ENCODE measurements at regions not wholly inside any gene's neighbourhood (a gene's known extent, or its start where the extent isn't known, plus 50 kb on each side); places are given as distances from the start of the nearest gene placed in this dataset.
A peak's percentile ranks its signal among the peaks of the same experiment; 100 is the strongest.
"Not testable (repeated sequence)": the region's sequence is repeated elsewhere in the genome, so short reads cannot be mapped to it uniquely, and the experiment has no call there.

GRCh38 chr10:6704896-6705295 is 124.8 kb upstream of the PRKCQ start:
- Histone ChIP-seq H3K23ac (ENCODE audit: low read length in 2 of 2) (no peak overlapping the region), H2BK12ac (ENCODE audit: low read length in 2 of 2) (no peak overlapping the region), H3K4ac (ENCODE audit: low read depth in 1 of 2, low read length in 2 of 2) (no peak overlapping the region)

GRCh38 chr10:6702833-6703232 is 122.8 kb upstream of the PRKCQ start:
- H3K27ac ChIP-seq (ENCODE audit: low read length, poor library complexity, severe bottlenecking); H3K4ac ChIP-seq (ENCODE audit: low read depth in 1 of 2, low read length in 2 of 2); H3K18ac ChIP-seq (ENCODE audit: low read depth in 1 of 2, low read length in 2 of 2); H3K14ac ChIP-seq (ENCODE audit: low read length in 2 of 2); H4K8ac ChIP-seq (ENCODE audit: low read length); H3K9ac ChIP-seq (ENCODE audit: low read length); H3K23ac ChIP-seq (ENCODE audit: low read length in 2 of 2); H3K4me3 ChIP-seq (ENCODE audit: insufficient read depth in 1 of 2, low read depth in 1 of 2, low read length in 2 of 2); H4K91ac ChIP-seq (ENCODE audit: low read length); DNase-seq; H2BK15ac ChIP-seq (ENCODE audit: low read depth, poor library complexity, severe bottlenecking); H2AFZ ChIP-seq (ENCODE audit: low read depth, low read length); H2BK5ac ChIP-seq (ENCODE audit: low read depth, low read length, poor library complexity, severe bottlenecking); H3K9me3 ChIP-seq (ENCODE audit: control insufficient read depth, low read length); H3K27me3 ChIP-seq (ENCODE audit: control insufficient read depth in 1 of 2, insufficient read depth in 1 of 2, low read length in 2 of 2); H3K4me1 ChIP-seq (ENCODE audit: control insufficient read depth, insufficient read depth, low read depth, low read length); H2AK5ac ChIP-seq (ENCODE audit: low read length, severe bottlenecking); H2BK120ac ChIP-seq (ENCODE audit: low read depth, low read length); H3K79me1 ChIP-seq (replicated peaks; ENCODE audit: low read length, poor library complexity, severe bottlenecking); H3K4me2 ChIP-seq (ENCODE audit: low read length, poor library complexity, severe bottlenecking); H2BK12ac ChIP-seq (ENCODE audit: low read length in 2 of 2); H3K36me3 ChIP-seq (ENCODE audit: control insufficient read depth in 1 of 2, insufficient read depth in 2 of 2, low read depth in 1 of 2, low read length in 2 of 2): not testable (repeated sequence)
- no CpG with 5 or more reads among the region's 2 CpGs for WGBS

More at GRCh38 chr10:6704896-6705295, 124.8 kb upstream of the PRKCQ start:
- H3K9me3 ChIP-seq (ENCODE audit: control insufficient read depth, low read length) = no peaks in the 10 kb centered on the region
- peaks cover 0 to 4% of the 10 kb centered on the region in 2 experiments for H3K27me3 ChIP-seq (ENCODE audit: control insufficient read depth in 1 of 2, insufficient read depth in 1 of 2, low read length in 2 of 2)
- no peak overlapping the region for H3K9ac ChIP-seq (ENCODE audit: low read length)
- H3K79me1 ChIP-seq (replicated peaks; ENCODE audit: low read length, poor library complexity, severe bottlenecking) = no peaks in the 10 kb centered on the region
- H3K14ac ChIP-seq (ENCODE audit: low read length in 2 of 2) = no peak overlapping the region
- H3K27ac ChIP-seq (ENCODE audit: low read length, poor library complexity, severe bottlenecking) = no peak overlapping the region
- H4K91ac ChIP-seq (ENCODE audit: low read length) = no peak overlapping the region
- WGBS = no CpG with 5 or more reads among the region's 1 CpG
- no peak overlapping the region for H3K18ac ChIP-seq (ENCODE audit: low read depth in 1 of 2, low read length in 2 of 2)
- no peak overlapping the region for H3K4me3 ChIP-seq (ENCODE audit: insufficient read depth in 1 of 2, low read depth in 1 of 2, low read length in 2 of 2)
- H3K4me1 ChIP-seq (ENCODE audit: control insufficient read depth, insufficient read depth, low read depth, low read length) = no peaks in the 10 kb centered on the region
- no peak overlapping the region for H2BK5ac ChIP-seq (ENCODE audit: low read depth, low read length, poor library complexity, severe bottlenecking)
- H2BK120ac ChIP-seq (ENCODE audit: low read depth, low read length) = no peak overlapping the region
- no peak overlapping the region for H3K4me2 ChIP-seq (ENCODE audit: low read length, poor library complexity, severe bottlenecking)
- no peak overlapping the region for H4K8ac ChIP-seq (ENCODE audit: low read length)
- H2AK5ac ChIP-seq (ENCODE audit: low read length, severe bottlenecking) = no peak overlapping the region
- no peak overlapping the region for H2AFZ ChIP-seq (ENCODE audit: low read depth, low read length)
- no peak overlapping the region for H2BK15ac ChIP-seq (ENCODE audit: low read depth, poor library complexity, severe bottlenecking)
- DNase-seq = no peak
- H3K36me3 ChIP-seq (ENCODE audit: control insufficient read depth in 1 of 2, insufficient read depth in 2 of 2, low read depth in 1 of 2, low read length in 2 of 2) = no peaks in the 10 kb centered on the region

- H3K9ac ChIP-seq (ENCODE audit: low read length) = no peak overlapping the region
- 93% methylated on average over 7 of the region's 7 CpGs for WGBS
Observed at GRCh38 chr10:6702030-6702429, 122.0 kb upstream of the PRKCQ start.

GRCh38 chr10:6701289-6701688 is 121.2 kb upstream of the PRKCQ start:
- H4K91ac ChIP-seq (ENCODE audit: low read length) = no peak overlapping the region
- 92% methylated on average over 7 of the region's 7 CpGs for WGBS
- H3K79me1 ChIP-seq (replicated peaks; ENCODE audit: low read length, poor library complexity, severe bottlenecking) = no peaks in the 10 kb centered on the region

More at GRCh38 chr10:6702030-6702429, 122.0 kb upstream of the PRKCQ start:
- Histone ChIP-seq H2AFZ (ENCODE audit: low read depth, low read length) (no peak overlapping the region), H3K18ac (ENCODE audit: low read depth in 1 of 2, low read length in 2 of 2) (no peak overlapping the region), H3K9me3 (ENCODE audit: control insufficient read depth, low read length) (no peaks in the 10 kb centered on the region), H3K4me3 (ENCODE audit: insufficient read depth in 1 of 2, low read depth in 1 of 2, low read length in 2 of 2) (no peak overlapping the region), H3K4me2 (ENCODE audit: low read length, poor library complexity, severe bottlenecking) (no peak overlapping the region), H2BK15ac (ENCODE audit: low read depth, poor library complexity, severe bottlenecking) (no peak overlapping the region), H3K4ac (ENCODE audit: low read depth in 1 of 2, low read length in 2 of 2) (no peak overlapping the region), H4K91ac (ENCODE audit: low read length) (no peak overlapping the region), H3K27ac (ENCODE audit: low read length, poor library complexity, severe bottlenecking) (no peak overlapping the region), H4K8ac (ENCODE audit: low read length) (no peak overlapping the region), H2BK12ac (ENCODE audit: low read length in 2 of 2) (no peak overlapping the region), H3K79me1 (replicated peaks; ENCODE audit: low read length, poor library complexity, severe bottlenecking) (no peaks in the 10 kb centered on the region), H3K14ac (ENCODE audit: low read length in 2 of 2) (no peak overlapping the region), H2AK5ac (ENCODE audit: low read length, severe bottlenecking) (no peak overlapping the region), H3K23ac (ENCODE audit: low read length in 2 of 2) (no peak overlapping the region), H3K27me3 (ENCODE audit: control insufficient read depth in 1 of 2, insufficient read depth in 1 of 2, low read length in 2 of 2) (no peaks in the 10 kb centered on the region), H2BK5ac (ENCODE audit: low read depth, low read length, poor library complexity, severe bottlenecking) (no peak overlapping the region), H2BK120ac (ENCODE audit: low read depth, low read length) (no peak overlapping the region), H3K4me1 (ENCODE audit: control insufficient read depth, insufficient read depth, low read depth, low read length) (no peaks in the 10 kb centered on the region), H3K36me3 (ENCODE audit: control insufficient read depth in 1 of 2, insufficient read depth in 2 of 2, low read depth in 1 of 2, low read length in 2 of 2) (no peaks in the 10 kb centered on the region)
- no peak for DNase-seq

More at GRCh38 chr10:6701289-6701688, 121.2 kb upstream of the PRKCQ start:
- no peak for DNase-seq
- Histone ChIP-seq H3K4me2 (ENCODE audit: low read length, poor library complexity, severe bottlenecking) (no peak overlapping the region), H2BK120ac (ENCODE audit: low read depth, low read length) (no peak overlapping the region), H4K8ac (ENCODE audit: low read length) (peak overlapping the region; percentile 49), H3K27me3 (ENCODE audit: control insufficient read depth in 1 of 2, insufficient read depth in 1 of 2, low read length in 2 of 2) (no peaks in the 10 kb centered on the region), H2BK12ac (ENCODE audit: low read length in 2 of 2) (no peak overlapping the region), H3K4me3 (ENCODE audit: insufficient read depth in 1 of 2, low read depth in 1 of 2, low read length in 2 of 2) (no peak overlapping the region), H3K18ac (ENCODE audit: low read depth in 1 of 2, low read length in 2 of 2) (no peak overlapping the region), H2AK5ac (ENCODE audit: low read length, severe bottlenecking) (no peak overlapping the region), H2BK15ac (ENCODE audit: low read depth, poor library complexity, severe bottlenecking) (no peak overlapping the region), H3K4me1 (ENCODE audit: control insufficient read depth, insufficient read depth, low read depth, low read length) (no peaks in the 10 kb centered on the region), H3K4ac (ENCODE audit: low read depth in 1 of 2, low read length in 2 of 2) (no peak overlapping the region), H3K9ac (ENCODE audit: low read length) (no peak overlapping the region), H2AFZ (ENCODE audit: low read depth, low read length) (no peak overlapping the region), H3K14ac (ENCODE audit: low read length in 2 of 2) (no peak overlapping the region), H3K9me3 (ENCODE audit: control insufficient read depth, low read length) (no peaks in the 10 kb centered on the region), H3K23ac (ENCODE audit: low read length in 2 of 2) (no peak overlapping the region), H3K27ac (ENCODE audit: low read length, poor library complexity, severe bottlenecking) (no peak overlapping the region), H3K36me3 (ENCODE audit: control insufficient read depth in 1 of 2, insufficient read depth in 2 of 2, low read depth in 1 of 2, low read length in 2 of 2) (no peaks in the 10 kb centered on the region), H2BK5ac (ENCODE audit: low read depth, low read length, poor library complexity, severe bottlenecking) (no peak overlapping the region)

Data from mesenchymal stem cell (in vitro differentiated cells and primary cell).